AG04449 (cell line): ENCODE measurements at regions not wholly inside any gene's neighbourhood (a gene's known extent, or its start where the extent isn't known, plus 50 kb on each side); places are given as distances from the start of the nearest gene placed in this dataset.

ENCODE experiments used
- CTCF ChIA-PET: fragments of 350-600 bp; formaldehyde crosslinking; extraction: SDS; loops from one replicate; lab custom pipeline; 2021; ENCODE audit warnings: antibody characterized with exemption; lab: Yijun Ruan, JAX
- POLR2A ChIA-PET: fragments of 400-600, 350-600 bp; formaldehyde crosslinking; extraction: SDS; loops from one replicate; lab custom pipeline; 2020; ENCODE audit warnings: antibody characterized with exemption, inconsistent platforms; lab: Yijun Ruan, JAX
- DNase-seq: peaks from one replicate; pipeline ENCODE4 v3.0.0-alpha.2; 2010; ENCODE audit warnings: low read depth, low spot score
- H3K4me3 ChIP-seq: 2 replicates; pipeline ENCODE4 v1.5.1; 2011; ENCODE audit warnings: low read depth, mild to moderate bottlenecking, control low read depth, low read length
- TF ChIP-seq, protein P1 (sequence below): IDR thresholded peaks from one replicate; pipeline ENCODE4 v1.5.1; 2011; ENCODE audit warnings: mild to moderate bottlenecking, moderate library complexity, low read length, control low read depth, inconsistent platforms; ENCODE audit not compliant: insufficient read depth; ENCODE audit errors: missing control alignments

GRCh38 chr2:81786811-81787210 lies 1482.3 kb upstream of the LRRTM1 start:
- no peak overlapping the region for H3K4me3 ChIP-seq
- ChIA-PET POLR2A (no interaction called here), CTCF (no interaction called here)
- DNase-seq = no peak
- TF ChIP-seq, protein P1, sequence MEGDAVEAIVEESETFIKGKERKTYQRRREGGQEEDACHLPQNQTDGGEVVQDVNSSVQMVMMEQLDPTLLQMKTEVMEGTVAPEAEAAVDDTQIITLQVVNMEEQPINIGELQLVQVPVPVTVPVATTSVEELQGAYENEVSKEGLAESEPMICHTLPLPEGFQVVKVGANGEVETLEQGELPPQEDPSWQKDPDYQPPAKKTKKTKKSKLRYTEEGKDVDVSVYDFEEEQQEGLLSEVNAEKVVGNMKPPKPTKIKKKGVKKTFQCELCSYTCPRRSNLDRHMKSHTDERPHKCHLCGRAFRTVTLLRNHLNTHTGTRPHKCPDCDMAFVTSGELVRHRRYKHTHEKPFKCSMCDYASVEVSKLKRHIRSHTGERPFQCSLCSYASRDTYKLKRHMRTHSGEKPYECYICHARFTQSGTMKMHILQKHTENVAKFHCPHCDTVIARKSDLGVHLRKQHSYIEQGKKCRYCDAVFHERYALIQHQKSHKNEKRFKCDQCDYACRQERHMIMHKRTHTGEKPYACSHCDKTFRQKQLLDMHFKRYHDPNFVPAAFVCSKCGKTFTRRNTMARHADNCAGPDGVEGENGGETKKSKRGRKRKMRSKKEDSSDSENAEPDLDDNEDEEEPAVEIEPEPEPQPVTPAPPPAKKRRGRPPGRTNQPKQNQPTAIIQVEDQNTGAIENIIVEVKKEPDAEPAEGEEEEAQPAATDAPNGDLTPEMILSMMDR = no peak

- H3K4me3 ChIP-seq = no peak overlapping the region
- no peak for DNase-seq
- TF ChIP-seq, protein P1 = no peak
- POLR2A ChIA-PET = no interaction called here
- CTCF ChIA-PET = no interaction called here
Observed at GRCh38 chr2:81767187-81767912, 1462.8 kb upstream of the LRRTM1 start.

- DNase-seq = no peak
- CTCF ChIA-PET = no interaction called here
Observed at GRCh38 chr2:81747481-81748070, 1443.0 kb upstream of the LRRTM1 start.

DNA sequence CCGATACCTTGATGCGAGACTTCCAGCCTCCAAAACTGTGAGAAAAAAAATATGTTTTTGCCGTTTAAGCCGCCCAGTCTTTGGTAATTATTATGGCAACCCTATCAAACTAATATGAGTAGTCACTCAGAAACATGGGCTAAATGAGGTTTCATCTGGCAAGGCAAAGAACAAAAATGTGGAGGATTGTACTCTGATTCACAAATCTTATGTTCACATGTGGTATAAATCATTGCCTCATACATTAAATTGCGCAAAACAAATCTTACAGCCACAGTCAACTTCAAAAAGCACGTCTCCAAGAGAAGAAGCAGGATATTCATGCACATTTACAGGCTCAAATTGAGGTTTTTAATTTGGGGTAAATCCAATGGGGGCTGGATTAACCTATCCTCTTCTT lies 1435.4 kb upstream of the LRRTM1 start:
- POLR2A ChIA-PET = no interaction called here

More at GRCh38 chr2:81747481-81748070, 1443.0 kb upstream of the LRRTM1 start:
- no peak overlapping the region for H3K4me3 ChIP-seq
- POLR2A ChIA-PET = no interaction called here
- TF ChIP-seq, protein P1 = no peak

DNA sequence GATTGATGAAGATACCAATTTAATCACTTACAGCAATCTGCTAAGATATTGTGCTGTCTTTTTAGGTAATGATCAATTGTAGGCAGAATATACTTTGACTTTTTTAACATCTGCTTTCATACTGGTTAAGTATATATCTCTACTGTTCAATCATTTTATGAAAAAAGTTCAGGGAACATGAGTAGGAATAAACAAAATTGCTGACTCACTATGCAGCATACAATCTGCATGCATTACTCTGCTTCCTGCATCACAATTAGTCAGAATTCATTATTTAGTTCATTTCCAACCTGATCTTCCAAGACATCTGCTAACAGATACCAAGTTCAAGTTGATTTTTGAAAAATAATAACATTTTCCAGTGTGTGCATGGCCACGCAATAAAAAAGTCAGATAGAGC lies 1430.4 kb upstream of the LRRTM1 start:
- ChIA-PET POLR2A (no interaction called here), CTCF (no interaction called here)
- no peak for DNase-seq
- TF ChIP-seq, protein P1 = no peak
- H3K4me3 ChIP-seq = no peak overlapping the region

More for the DNA sequence above, 1435.4 kb upstream of the LRRTM1 start:
- CTCF ChIA-PET = no interaction called here
- no peak for DNase-seq
- H3K4me3 ChIP-seq = no peak overlapping the region
- TF ChIP-seq, protein P1 = no peak

DNA sequence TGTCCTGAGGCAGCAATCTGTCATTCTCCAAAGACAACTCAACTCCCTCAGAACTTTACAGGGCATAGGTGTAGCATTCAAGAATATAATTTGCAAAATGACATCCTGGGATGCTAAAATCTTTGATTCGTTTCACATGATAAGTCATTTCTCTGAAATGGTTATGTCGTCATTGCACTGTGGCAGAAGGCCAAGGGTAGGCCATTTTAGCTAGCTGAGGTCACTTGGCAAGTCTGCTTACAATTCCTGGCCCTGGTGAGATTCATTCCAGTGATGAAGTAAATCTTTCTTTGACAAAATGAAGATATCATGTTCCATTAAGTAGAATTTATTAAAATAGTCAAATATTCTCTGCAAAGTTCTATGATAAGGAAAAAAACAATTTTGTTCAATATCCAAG lies 1410.3 kb upstream of the LRRTM1 start:
- ChIA-PET POLR2A (no interaction called here), CTCF (no interaction called here)
- TF ChIP-seq, protein P1 = no peak
- DNase-seq = no peak
- no peak overlapping the region for H3K4me3 ChIP-seq
